OCI-LY3 (cell line): ENCODE measurements at regions not wholly inside any gene's neighbourhood (a gene's known extent, or its start where the extent isn't known, plus 50 kb on each side); places are given as distances from the start of the nearest gene placed in this dataset.

Experiments used
- H2AFZ ChIP-seq: fragments of 200-600, 300-600 bp; shearing (Covaris generic); 2 replicates; pipeline ENCODE4 v1.6.0; 2014; ENCODE audit warnings: antibody characterized with exemption, low read depth, low read length
- H3K27ac ChIP-seq: fragments of 200-600, 300-600 bp; sonication (generic); 2 replicates; pipeline ENCODE4 v1.5.1; 2014; ENCODE audit warnings: mild to moderate bottlenecking, low read length, moderate library complexity, mixed read lengths
- H3K27me3 ChIP-seq: fragments of 200-600, 300-600 bp; sonication (generic); 2 replicates; pipeline ENCODE4 v1.6.1; 2014; ENCODE audit warnings: low read depth, low read length, mixed read lengths
- H3K36me3 ChIP-seq: fragments of 200-600, 300-600 bp; sonication (generic); replicated peaks from 2 replicates; pipeline ENCODE3; 2014; ENCODE audit warnings: low read depth, low read length, mixed read lengths
- H3K4me1 ChIP-seq: fragments of 300-600, 200-600 bp; sonication (generic); 2 replicates; pipeline ENCODE4 v1.6.1; 2014; ENCODE audit warnings: low read length, mixed read lengths
- H3K4me2 ChIP-seq: fragments of 200-600, 300-600 bp; sonication (generic); 2 replicates; pipeline ENCODE4 v1.6.1; 2014; ENCODE audit warnings: low read length, mixed read lengths
- H3K4me3 ChIP-seq: fragments of 300-600, 200-600 bp; sonication (generic); 2 replicates; pipeline ENCODE4 v1.5.1; 2014; ENCODE audit warnings: antibody characterized with exemption, mild to moderate bottlenecking, low read length, moderate library complexity
- H3K79me2 ChIP-seq: fragments of 300-600, 200-600 bp; shearing (Covaris generic); 2 replicates; pipeline ENCODE4 v1.6.1; 2014; ENCODE audit warnings: mild to moderate bottlenecking, low read length, mixed read lengths
- H3K9ac ChIP-seq: fragments of 300-600, 200-600 bp; shearing (Covaris generic); 2 replicates; pipeline ENCODE4 v1.6.0; 2014; ENCODE audit warnings: mild to moderate bottlenecking, low read length, moderate library complexity
- H3K9me3 ChIP-seq: fragments of 200-600, 300-600 bp; shearing (Covaris generic); 2 replicates; pipeline ENCODE4 v1.6.1; 2014; ENCODE audit warnings: low read length, mixed read lengths; ENCODE audit not compliant: insufficient read depth
- H4K20me1 ChIP-seq: fragments of 200-600, 300-600 bp; sonication (generic); 2 replicates; pipeline ENCODE4 v1.6.1; 2016; ENCODE audit warnings: low read length, mixed read lengths; ENCODE audit not compliant: insufficient read depth
- EZH2phosphoT487 ChIP-seq: fragments of 200-600 bp; shearing (Covaris generic); IDR thresholded peaks from 2 replicates; pipeline ENCODE4 v1.6.1; 2018; ENCODE audit warnings: antibody characterized with exemption, mixed run types, low read depth
- TF ChIP-seq, protein P1 (sequence below): fragments of 200-600, 300-600 bp; sonication (generic); IDR thresholded peaks from 2 replicates; pipeline ENCODE4 v1.5.1; 2014; ENCODE audit warnings: antibody characterized with exemption, low read length, low read depth

DNA sequence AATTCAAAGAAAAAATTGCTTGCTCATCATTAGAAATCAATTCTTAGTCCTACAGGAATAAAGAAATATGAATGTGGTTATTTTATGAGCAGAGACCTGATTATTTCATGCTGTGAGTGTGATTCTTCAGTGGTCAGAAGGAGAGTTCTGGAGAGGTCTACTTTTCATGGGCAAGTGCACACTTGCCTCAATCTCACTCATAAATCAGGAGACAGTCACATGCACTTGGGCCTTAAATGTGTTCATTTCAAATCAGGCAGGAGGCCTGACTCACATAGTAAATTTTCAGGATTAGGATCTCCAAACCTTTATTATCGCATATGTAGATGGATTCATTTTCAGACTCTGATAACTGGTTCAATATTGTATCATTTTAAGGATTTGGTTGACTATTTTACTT is 323.2 kb upstream of the CCNH start:
- H3K36me3 ChIP-seq = no peaks in the 10 kb centered on the region
- H2AFZ ChIP-seq = no peak overlapping the region
- TF ChIP-seq, protein P1, sequence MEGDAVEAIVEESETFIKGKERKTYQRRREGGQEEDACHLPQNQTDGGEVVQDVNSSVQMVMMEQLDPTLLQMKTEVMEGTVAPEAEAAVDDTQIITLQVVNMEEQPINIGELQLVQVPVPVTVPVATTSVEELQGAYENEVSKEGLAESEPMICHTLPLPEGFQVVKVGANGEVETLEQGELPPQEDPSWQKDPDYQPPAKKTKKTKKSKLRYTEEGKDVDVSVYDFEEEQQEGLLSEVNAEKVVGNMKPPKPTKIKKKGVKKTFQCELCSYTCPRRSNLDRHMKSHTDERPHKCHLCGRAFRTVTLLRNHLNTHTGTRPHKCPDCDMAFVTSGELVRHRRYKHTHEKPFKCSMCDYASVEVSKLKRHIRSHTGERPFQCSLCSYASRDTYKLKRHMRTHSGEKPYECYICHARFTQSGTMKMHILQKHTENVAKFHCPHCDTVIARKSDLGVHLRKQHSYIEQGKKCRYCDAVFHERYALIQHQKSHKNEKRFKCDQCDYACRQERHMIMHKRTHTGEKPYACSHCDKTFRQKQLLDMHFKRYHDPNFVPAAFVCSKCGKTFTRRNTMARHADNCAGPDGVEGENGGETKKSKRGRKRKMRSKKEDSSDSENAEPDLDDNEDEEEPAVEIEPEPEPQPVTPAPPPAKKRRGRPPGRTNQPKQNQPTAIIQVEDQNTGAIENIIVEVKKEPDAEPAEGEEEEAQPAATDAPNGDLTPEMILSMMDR = no peak
- TF ChIP-seq EZH2phosphoT487 = no peak
- H3K4me2 ChIP-seq = no peak overlapping the region
- H3K4me1 ChIP-seq = no peaks in the 10 kb centered on the region
- H3K27me3 ChIP-seq = no peaks in the 10 kb centered on the region
- H3K27ac ChIP-seq = no peak overlapping the region
- H3K9me3 ChIP-seq = no peaks in the 10 kb centered on the region
- no peak overlapping the region for H3K9ac ChIP-seq
- H4K20me1 ChIP-seq = no peaks in the 10 kb centered on the region
- H3K79me2 ChIP-seq = no peaks in the 10 kb centered on the region
- no peak overlapping the region for H3K4me3 ChIP-seq

DNA sequence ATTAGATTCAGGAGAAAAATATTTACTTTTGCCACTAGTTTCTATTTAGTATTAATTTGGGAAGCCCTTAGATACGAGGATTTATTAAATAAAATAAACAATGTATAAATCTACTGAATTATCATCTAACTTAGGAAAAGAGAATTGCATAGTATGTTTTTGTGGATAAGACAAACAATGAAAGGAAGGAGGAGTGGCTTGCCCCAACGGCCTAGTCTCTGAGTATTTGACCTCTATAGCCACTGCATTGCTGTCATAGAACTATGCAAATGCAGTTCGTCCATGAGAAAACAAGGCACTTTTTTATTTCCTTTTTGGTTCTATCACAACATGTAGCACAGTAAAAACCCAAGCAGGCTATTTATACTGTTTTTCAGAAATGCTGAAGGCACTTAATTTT is 321.2 kb upstream of the CCNH start:
- Histone ChIP-seq H2AFZ (no peak overlapping the region), H3K4me1 (no peaks in the 10 kb centered on the region), H3K27ac (no peak overlapping the region), H3K4me2 (no peak overlapping the region), H3K9me3 (no peaks in the 10 kb centered on the region), H4K20me1 (no peaks in the 10 kb centered on the region), H3K27me3 (no peaks in the 10 kb centered on the region), H3K9ac (no peak overlapping the region), H3K36me3 (no peaks in the 10 kb centered on the region), H3K4me3 (no peak overlapping the region), H3K79me2 (no peaks in the 10 kb centered on the region)
- TF ChIP-seq EZH2phosphoT487 = no peak
- TF ChIP-seq, protein P1 = no peak

DNA sequence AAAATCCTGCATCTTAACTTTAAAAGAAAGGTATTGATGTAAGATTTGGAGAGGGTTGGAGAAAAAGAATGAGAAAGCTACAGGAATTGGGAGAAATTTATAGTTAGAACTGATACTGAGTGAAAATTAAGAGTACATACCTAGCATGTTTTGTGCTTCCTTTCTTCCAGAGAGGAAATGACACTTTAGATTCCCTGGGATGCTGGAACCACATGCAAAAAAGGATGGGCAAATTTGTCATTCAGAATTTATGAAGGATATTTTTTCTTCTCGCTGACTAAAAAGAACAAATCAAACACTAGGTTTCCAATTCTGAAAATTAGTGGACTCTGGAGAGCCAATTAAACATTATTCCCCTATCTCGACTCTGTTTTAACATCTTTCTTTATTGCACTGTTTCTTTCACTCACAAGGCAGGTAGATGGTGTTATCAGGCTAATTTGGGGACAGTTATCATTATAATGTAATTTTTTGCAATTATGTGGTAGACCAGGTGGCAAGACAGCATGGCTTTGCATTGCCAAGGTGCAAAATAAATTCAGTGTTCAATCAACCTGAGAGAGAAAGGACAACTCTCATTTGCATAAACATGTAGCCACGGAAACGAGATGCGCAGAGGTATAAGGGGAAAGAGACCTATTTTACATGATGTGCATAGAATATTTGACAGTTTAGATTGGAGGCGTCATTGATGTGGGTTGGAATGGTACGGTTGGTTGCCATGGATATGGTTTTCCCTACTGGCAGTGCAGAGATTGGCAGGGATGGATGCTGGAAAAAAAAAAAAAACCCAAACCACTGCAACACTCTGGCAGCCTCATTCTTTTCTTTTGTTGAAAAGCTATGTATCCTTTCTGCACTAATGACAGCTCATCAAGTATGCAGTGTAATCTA is 320.4 kb upstream of the CCNH start:
- H3K4me3 ChIP-seq = no peak overlapping the region
- no peaks in the 10 kb centered on the region for H3K36me3 ChIP-seq
- no peaks in the 10 kb centered on the region for H3K79me2 ChIP-seq
- no peaks in the 10 kb centered on the region for H3K4me1 ChIP-seq
- H3K9me3 ChIP-seq = no peaks in the 10 kb centered on the region
- no peak overlapping the region for H3K27ac ChIP-seq
- no peaks in the 10 kb centered on the region for H4K20me1 ChIP-seq
- TF ChIP-seq, protein P1 = no peak
- TF ChIP-seq EZH2phosphoT487 = no peak
- no peak overlapping the region for H2AFZ ChIP-seq
- H3K4me2 ChIP-seq = no peak overlapping the region
- H3K27me3 ChIP-seq = no peaks in the 10 kb centered on the region
- H3K9ac ChIP-seq = no peak overlapping the region

DNA sequence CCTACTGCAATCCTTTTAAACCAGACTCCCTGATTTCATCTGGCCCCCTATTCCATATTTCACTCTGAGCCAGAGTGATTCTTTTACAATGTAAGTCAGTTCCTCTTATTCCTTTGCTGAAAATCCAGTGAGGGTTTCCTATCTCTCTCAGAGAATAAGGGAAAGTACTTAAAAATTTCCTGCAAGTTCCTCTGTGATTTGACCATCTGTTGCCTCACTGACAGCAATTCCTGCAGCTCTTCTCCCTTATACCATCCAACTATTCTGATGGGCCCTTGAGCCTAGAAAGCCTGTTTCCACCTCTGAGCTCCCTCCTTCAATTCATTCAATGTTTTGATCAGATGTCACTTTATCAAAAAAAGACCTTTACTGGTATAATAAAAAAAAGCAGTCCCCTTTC is 317.1 kb upstream of the CCNH start:
- no peak overlapping the region for H3K4me3 ChIP-seq
- no peaks in the 10 kb centered on the region for H3K9me3 ChIP-seq
- no peak overlapping the region for H3K4me2 ChIP-seq
- H3K27ac ChIP-seq = no peak overlapping the region
- no peak overlapping the region for H2AFZ ChIP-seq
- no peaks in the 10 kb centered on the region for H3K79me2 ChIP-seq
- TF ChIP-seq EZH2phosphoT487 = no peak
- TF ChIP-seq, protein P1 = no peak
- no peaks in the 10 kb centered on the region for H3K4me1 ChIP-seq
- no peaks in the 10 kb centered on the region for H4K20me1 ChIP-seq
- H3K36me3 ChIP-seq = no peaks in the 10 kb centered on the region
- no peak overlapping the region for H3K9ac ChIP-seq
- H3K27me3 ChIP-seq = no peaks in the 10 kb centered on the region
